ENCODE measurements at regions not wholly inside any gene's neighbourhood (a gene's known extent, or its start where the extent isn't known, plus 50 kb on each side); places are given as distances from the start of the nearest gene placed in this dataset.
A peak's percentile ranks its signal among the peaks of the same experiment; 100 is the strongest.

- TF ChIP-seq GATA2 (CRISPR knock-in tag; IDR thresholded peaks at IDR 0.05) (0 out of 2 replicates have a peak, but pooled peaks have one; percentile 24), MEF2A (IDR thresholded peaks at IDR 0.05; ENCODE audit: borderline replicate concordance, low read depth) (no peak), CHD2 (IDR thresholded peaks at IDR 0.05; ENCODE audit: low read length, partially characterized antibody) (peak; percentile 25), EZH2phosphoT487 (IDR thresholded peaks at IDR 0.05; ENCODE audit: borderline replicate concordance, low read depth) (no peak), NFIC (IDR thresholded peaks at IDR 0.05; ENCODE audit: borderline replicate concordance) (peak; percentile 45; the same call in 1 of the 2 replicates), EP300 (IDR thresholded peaks at IDR 0.05; ENCODE audit: borderline replicate concordance in 1 of 2, low read depth in 1 of 2, low read length in 1 of 2) (peak; percentile 13 to 41; a peak in 3 of 4 replicates), TAF1 (IDR thresholded peaks at IDR 0.05; ENCODE audit: borderline replicate concordance, low read depth, low read length) (no peak)
- TF ChIP-seq, protein P1, sequence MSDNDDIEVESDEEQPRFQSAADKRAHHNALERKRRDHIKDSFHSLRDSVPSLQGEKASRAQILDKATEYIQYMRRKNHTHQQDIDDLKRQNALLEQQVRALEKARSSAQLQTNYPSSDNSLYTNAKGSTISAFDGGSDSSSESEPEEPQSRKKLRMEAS (IDR thresholded peaks at IDR 0.05; ENCODE audit: low read depth), result no peak
These were observed 113.6 kb downstream of the KCNE4 start (continued) for GRCh38 chr2:223165423-223166214.

DNA sequence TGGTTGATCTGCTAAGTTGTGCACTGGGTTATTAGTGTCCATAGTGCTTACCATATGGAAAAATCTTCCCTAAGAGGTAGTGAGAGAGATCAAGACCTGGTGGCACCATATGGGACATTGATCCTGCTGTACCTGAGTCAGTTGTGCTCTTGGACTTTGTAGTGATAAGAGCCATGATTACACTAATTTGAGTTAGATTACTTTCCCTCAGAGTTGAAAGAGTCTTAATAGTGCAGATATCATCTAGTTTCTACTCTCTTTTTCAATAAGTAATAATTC lies 114.2 kb downstream of the KCNE4 start:
- H3K4me2 ChIP-seq, result no peak overlapping the region
- CTCF ChIA-PET, result no interaction called here
- no peaks in the 10 kb centered on the region for H3K9me2 ChIP-seq
- H3K36me3 ChIP-seq (replicated peaks in 1 of 2; ENCODE audit: control insufficient read depth in 1 of 2, insufficient read depth in 2 of 2, low read length in 1 of 2), result no peaks in the 10 kb centered on the region
- POLR2A ChIA-PET, result no interaction called here
- H3K4me3 ChIP-seq (ENCODE audit: low read depth in 2 of 2, low read length in 1 of 2), result no peak overlapping the region
- H3K9me3 ChIP-seq, result no peaks in the 10 kb centered on the region
- H3K9ac ChIP-seq, result no peak overlapping the region
- no peak overlapping the region for H2AFZ ChIP-seq (ENCODE audit: low read depth)
- H3K79me2 ChIP-seq (ENCODE audit: insufficient read depth), result no peaks in the 10 kb centered on the region
- TF ChIP-seq IRF3 (IDR thresholded peaks at IDR 0.05; ENCODE audit: low read depth, low read length) (no peak), SMC3 (IDR thresholded peaks at IDR 0.05; ENCODE audit: low read depth, low read length) (no peak), RCOR1 (IDR thresholded peaks at IDR 0.05; ENCODE audit: low read length) (no peak), CHD2 (IDR thresholded peaks at IDR 0.05; ENCODE audit: low read length, partially characterized antibody) (no peak)
- H3F3A ChIP-seq (replicated peaks; ENCODE audit: insufficient read depth), result no peaks in the 10 kb centered on the region
- DNase-seq, result no peak
- H3K27me3 ChIP-seq (ENCODE audit: insufficient read depth), result no peaks in the 10 kb centered on the region
- no peaks in the 10 kb centered on the region for H4K20me1 ChIP-seq (ENCODE audit: insufficient read depth)
- peaks cover 0 to 8% of the 10 kb centered on the region in 2 experiments; a peak in 2 of 4 replicates for H3K4me1 ChIP-seq (ENCODE audit: control insufficient read depth in 1 of 2, insufficient read depth in 2 of 2, low read depth in 1 of 2, low read length in 1 of 2)
- H3K27ac ChIP-seq (ENCODE audit: low read depth in 2 of 2, low read length in 1 of 2), result peak overlapping the region in 1 of 2 experiments; percentile 47; a peak in 1 of 4 replicates

DNA sequence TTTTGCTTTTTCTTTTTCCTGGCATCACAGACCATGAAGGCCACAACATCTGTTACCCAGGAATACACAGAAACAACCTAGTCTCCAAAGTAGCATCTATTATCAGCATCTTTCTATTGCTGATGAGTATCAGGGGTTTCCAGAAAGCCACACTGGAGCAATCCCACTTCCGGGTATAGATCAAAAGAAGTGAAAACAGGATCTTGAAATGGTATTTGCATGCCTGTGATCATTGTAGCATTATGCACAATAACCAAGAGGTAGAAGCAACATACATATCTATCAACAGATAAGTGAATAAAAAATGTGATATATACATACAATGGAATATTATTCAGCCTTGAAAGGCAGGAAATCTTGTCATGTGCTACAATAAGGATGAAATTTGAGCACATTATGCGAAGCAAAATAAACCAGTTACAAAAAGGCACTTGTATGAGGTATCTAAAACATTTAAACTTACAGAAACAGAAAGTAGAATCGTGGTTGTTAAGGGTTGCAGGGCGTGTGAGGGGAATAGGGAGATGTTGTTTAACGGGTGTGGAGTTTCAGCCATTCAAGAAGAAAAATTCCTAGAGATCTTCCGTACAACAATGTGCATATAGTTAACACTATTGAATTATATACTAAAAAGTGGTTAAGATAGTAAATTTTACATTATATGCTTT lies 115.1 kb downstream of the KCNE4 start:
- no peaks in the 10 kb centered on the region for H3K27me3 ChIP-seq (ENCODE audit: insufficient read depth)
- WGBS (ENCODE audit: low lambda C conversion rate), result 77% methylated on average over 6 of the region's 6 CpGs
- no peak overlapping the region for H2AFZ ChIP-seq (ENCODE audit: low read depth)
- ChIA-PET POLR2A (no interaction called here), CTCF (no interaction called here)
- no peak for TF ChIP-seq MEF2A (IDR thresholded peaks at IDR 0.05; ENCODE audit: borderline replicate concordance, low read depth)
- no peak for DNase-seq
- no peaks in the 10 kb centered on the region for H3K79me2 ChIP-seq (ENCODE audit: insufficient read depth)
- H3K9me3 ChIP-seq, result no peaks in the 10 kb centered on the region
- no peaks in the 10 kb centered on the region for H3F3A ChIP-seq (replicated peaks; ENCODE audit: insufficient read depth)
- no peak overlapping the region for H3K4me2 ChIP-seq
- H3K27ac ChIP-seq (ENCODE audit: low read depth in 2 of 2, low read length in 1 of 2), result peak overlapping the region in 1 of 2 experiments; percentile 36; a peak in 2 of 4 replicates
- no peaks in the 10 kb centered on the region for H4K20me1 ChIP-seq (ENCODE audit: insufficient read depth)
- no peak overlapping the region for H3K4me3 ChIP-seq (ENCODE audit: low read depth in 2 of 2, low read length in 1 of 2)
- no peaks in the 10 kb centered on the region for H3K36me3 ChIP-seq (replicated peaks in 1 of 2; ENCODE audit: control insufficient read depth in 1 of 2, insufficient read depth in 2 of 2, low read length in 1 of 2)
- H3K9ac ChIP-seq, result no peak overlapping the region
- no peaks in the 10 kb centered on the region for H3K9me2 ChIP-seq
- H3K4me1 ChIP-seq (ENCODE audit: control insufficient read depth in 1 of 2, insufficient read depth in 2 of 2, low read depth in 1 of 2, low read length in 1 of 2), result peaks cover 0 to 8% of the 10 kb centered on the region in 2 experiments; a peak in 2 of 4 replicates

All from SK-N-SH (cell line).